ENCODE measurements at regions not wholly inside any gene's neighbourhood (a gene's known extent, or its start where the extent isn't known, plus 50 kb on each side); places are given as distances from the start of the nearest gene placed in this dataset.

DNA sequence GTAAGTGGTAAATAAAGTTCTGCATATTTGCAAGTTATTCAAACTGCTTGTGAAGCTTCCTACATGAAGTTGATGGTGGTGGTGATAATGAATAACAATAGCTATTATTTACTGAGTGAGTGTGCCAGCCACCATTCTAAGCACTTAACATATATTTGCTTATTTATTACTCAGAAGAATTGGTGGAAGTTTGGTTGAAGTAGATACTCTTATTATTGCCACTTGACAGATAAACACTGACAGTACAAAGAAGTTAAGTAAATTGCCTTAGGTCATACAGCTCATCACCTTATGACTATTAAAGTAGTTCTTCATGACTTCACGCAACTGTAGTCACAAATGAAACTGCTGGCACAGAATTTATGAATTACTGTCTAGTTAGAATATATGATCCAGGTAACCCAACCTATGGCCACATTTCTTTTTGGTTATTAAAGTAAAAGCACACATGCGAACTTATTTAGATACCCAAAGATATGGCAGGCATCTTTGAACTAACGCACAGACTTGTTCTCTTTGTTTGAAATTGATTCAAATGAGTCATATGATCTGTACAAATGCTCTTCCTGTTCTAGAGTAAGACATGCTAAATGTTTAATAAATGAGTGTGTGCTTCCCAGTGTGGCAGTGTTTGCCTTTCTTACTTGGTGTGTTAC lies 99.8 kb upstream of the NR2F2 start (continued):
- TF ChIP-seq, protein P1, sequence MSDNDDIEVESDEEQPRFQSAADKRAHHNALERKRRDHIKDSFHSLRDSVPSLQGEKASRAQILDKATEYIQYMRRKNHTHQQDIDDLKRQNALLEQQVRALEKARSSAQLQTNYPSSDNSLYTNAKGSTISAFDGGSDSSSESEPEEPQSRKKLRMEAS (CRISPR knock-in tag; IDR thresholded peaks at IDR 0.05) = no peak
- TF ChIP-seq SMAD4 (CRISPR knock-in tag; IDR thresholded peaks at IDR 0.05) (no peak), EMX1 (CRISPR knock-in tag; IDR thresholded peaks at IDR 0.05) (no peak), FOXP1 (CRISPR knock-in tag; IDR thresholded peaks at IDR 0.05; ENCODE audit: borderline replicate concordance) (no peak)
- TF ChIP-seq, protein P2, sequence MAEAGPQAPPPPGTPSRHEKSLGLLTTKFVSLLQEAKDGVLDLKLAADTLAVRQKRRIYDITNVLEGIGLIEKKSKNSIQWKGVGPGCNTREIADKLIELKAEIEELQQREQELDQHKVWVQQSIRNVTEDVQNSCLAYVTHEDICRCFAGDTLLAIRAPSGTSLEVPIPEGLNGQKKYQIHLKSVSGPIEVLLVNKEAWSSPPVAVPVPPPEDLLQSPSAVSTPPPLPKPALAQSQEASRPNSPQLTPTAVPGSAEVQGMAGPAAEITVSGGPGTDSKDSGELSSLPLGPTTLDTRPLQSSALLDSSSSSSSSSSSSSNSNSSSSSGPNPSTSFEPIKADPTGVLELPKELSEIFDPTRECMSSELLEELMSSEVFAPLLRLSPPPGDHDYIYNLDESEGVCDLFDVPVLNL (CRISPR knock-in tag; IDR thresholded peaks at IDR 0.05; ENCODE audit: borderline replicate concordance, low read depth) = no peak
- TF ChIP-seq, protein P3, sequence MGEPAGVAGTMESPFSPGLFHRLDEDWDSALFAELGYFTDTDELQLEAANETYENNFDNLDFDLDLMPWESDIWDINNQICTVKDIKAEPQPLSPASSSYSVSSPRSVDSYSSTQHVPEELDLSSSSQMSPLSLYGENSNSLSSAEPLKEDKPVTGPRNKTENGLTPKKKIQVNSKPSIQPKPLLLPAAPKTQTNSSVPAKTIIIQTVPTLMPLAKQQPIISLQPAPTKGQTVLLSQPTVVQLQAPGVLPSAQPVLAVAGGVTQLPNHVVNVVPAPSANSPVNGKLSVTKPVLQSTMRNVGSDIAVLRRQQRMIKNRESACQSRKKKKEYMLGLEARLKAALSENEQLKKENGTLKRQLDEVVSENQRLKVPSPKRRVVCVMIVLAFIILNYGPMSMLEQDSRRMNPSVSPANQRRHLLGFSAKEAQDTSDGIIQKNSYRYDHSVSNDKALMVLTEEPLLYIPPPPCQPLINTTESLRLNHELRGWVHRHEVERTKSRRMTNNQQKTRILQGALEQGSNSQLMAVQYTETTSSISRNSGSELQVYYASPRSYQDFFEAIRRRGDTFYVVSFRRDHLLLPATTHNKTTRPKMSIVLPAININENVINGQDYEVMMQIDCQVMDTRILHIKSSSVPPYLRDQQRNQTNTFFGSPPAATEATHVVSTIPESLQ (CRISPR knock-in tag; IDR thresholded peaks at IDR 0.05) = no peak
- TF ChIP-seq, protein P4, sequence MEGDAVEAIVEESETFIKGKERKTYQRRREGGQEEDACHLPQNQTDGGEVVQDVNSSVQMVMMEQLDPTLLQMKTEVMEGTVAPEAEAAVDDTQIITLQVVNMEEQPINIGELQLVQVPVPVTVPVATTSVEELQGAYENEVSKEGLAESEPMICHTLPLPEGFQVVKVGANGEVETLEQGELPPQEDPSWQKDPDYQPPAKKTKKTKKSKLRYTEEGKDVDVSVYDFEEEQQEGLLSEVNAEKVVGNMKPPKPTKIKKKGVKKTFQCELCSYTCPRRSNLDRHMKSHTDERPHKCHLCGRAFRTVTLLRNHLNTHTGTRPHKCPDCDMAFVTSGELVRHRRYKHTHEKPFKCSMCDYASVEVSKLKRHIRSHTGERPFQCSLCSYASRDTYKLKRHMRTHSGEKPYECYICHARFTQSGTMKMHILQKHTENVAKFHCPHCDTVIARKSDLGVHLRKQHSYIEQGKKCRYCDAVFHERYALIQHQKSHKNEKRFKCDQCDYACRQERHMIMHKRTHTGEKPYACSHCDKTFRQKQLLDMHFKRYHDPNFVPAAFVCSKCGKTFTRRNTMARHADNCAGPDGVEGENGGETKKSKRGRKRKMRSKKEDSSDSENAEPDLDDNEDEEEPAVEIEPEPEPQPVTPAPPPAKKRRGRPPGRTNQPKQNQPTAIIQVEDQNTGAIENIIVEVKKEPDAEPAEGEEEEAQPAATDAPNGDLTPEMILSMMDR (IDR thresholded peaks at IDR 0.05) = no peak

DNA sequence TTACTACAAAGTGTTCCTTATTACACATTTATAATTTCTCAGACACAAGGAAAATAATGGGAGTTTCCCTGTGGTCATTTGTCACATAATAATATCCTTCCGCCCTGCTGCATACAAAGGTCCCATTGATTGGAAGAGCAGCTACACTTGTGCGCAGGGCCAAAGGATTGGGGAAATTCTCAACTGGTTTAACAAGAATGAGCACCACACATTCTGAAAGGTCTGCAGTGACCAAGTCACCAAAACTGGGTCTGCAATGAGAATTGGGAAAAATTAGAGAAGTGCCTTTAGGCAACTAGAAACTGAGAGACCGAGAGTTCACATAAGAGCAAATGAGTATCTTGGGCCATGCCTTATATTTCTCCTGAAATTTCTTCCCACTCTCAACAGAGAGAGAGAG lies 98.2 kb upstream of the NR2F2 start:
- no peak overlapping the region for H3K27ac Mint-ChIP-seq
- TF ChIP-seq CREB1 (CRISPR knock-in tag; IDR thresholded peaks at IDR 0.05) = no peak
- no peak for TF ChIP-seq ZNF317 (CRISPR knock-in tag; IDR thresholded peaks at IDR 0.05; ENCODE audit: borderline replicate concordance, low read depth)
- TF ChIP-seq, protein P5, sequence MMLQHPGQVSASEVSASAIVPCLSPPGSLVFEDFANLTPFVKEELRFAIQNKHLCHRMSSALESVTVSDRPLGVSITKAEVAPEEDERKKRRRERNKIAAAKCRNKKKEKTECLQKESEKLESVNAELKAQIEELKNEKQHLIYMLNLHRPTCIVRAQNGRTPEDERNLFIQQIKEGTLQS (CRISPR knock-in tag; conservative IDR thresholded peaks at IDR 0.05) = no peak
- TF ChIP-seq, protein P6, sequence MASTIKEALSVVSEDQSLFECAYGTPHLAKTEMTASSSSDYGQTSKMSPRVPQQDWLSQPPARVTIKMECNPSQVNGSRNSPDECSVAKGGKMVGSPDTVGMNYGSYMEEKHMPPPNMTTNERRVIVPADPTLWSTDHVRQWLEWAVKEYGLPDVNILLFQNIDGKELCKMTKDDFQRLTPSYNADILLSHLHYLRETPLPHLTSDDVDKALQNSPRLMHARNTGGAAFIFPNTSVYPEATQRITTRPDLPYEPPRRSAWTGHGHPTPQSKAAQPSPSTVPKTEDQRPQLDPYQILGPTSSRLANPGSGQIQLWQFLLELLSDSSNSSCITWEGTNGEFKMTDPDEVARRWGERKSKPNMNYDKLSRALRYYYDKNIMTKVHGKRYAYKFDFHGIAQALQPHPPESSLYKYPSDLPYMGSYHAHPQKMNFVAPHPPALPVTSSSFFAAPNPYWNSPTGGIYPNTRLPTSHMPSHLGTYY (CRISPR knock-in tag; IDR thresholded peaks at IDR 0.05) = no peak
- TF ChIP-seq, protein P7, sequence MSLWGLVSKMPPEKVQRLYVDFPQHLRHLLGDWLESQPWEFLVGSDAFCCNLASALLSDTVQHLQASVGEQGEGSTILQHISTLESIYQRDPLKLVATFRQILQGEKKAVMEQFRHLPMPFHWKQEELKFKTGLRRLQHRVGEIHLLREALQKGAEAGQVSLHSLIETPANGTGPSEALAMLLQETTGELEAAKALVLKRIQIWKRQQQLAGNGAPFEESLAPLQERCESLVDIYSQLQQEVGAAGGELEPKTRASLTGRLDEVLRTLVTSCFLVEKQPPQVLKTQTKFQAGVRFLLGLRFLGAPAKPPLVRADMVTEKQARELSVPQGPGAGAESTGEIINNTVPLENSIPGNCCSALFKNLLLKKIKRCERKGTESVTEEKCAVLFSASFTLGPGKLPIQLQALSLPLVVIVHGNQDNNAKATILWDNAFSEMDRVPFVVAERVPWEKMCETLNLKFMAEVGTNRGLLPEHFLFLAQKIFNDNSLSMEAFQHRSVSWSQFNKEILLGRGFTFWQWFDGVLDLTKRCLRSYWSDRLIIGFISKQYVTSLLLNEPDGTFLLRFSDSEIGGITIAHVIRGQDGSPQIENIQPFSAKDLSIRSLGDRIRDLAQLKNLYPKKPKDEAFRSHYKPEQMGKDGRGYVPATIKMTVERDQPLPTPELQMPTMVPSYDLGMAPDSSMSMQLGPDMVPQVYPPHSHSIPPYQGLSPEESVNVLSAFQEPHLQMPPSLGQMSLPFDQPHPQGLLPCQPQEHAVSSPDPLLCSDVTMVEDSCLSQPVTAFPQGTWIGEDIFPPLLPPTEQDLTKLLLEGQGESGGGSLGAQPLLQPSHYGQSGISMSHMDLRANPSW (CRISPR knock-in tag; conservative IDR thresholded peaks at IDR 0.05; ENCODE audit: low read depth) = no peak
- TF ChIP-seq, protein P8, sequence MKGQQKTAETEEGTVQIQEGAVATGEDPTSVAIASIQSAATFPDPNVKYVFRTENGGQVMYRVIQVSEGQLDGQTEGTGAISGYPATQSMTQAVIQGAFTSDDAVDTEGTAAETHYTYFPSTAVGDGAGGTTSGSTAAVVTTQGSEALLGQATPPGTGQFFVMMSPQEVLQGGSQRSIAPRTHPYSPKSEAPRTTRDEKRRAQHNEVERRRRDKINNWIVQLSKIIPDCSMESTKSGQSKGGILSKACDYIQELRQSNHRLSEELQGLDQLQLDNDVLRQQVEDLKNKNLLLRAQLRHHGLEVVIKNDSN (CRISPR knock-in tag; IDR thresholded peaks at IDR 0.05) = no peak
- TF ChIP-seq, protein P9, sequence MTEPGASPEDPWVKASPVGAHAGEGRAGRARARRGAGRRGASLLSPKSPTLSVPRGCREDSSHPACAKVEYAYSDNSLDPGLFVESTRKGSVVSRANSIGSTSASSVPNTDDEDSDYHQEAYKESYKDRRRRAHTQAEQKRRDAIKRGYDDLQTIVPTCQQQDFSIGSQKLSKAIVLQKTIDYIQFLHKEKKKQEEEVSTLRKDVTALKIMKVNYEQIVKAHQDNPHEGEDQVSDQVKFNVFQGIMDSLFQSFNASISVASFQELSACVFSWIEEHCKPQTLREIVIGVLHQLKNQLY (CRISPR knock-in tag; IDR thresholded peaks at IDR 0.05) = no peak
- no peak for TF ChIP-seq GABPB1 (CRISPR knock-in tag; IDR thresholded peaks at IDR 0.05)
- TF ChIP-seq, protein P10, sequence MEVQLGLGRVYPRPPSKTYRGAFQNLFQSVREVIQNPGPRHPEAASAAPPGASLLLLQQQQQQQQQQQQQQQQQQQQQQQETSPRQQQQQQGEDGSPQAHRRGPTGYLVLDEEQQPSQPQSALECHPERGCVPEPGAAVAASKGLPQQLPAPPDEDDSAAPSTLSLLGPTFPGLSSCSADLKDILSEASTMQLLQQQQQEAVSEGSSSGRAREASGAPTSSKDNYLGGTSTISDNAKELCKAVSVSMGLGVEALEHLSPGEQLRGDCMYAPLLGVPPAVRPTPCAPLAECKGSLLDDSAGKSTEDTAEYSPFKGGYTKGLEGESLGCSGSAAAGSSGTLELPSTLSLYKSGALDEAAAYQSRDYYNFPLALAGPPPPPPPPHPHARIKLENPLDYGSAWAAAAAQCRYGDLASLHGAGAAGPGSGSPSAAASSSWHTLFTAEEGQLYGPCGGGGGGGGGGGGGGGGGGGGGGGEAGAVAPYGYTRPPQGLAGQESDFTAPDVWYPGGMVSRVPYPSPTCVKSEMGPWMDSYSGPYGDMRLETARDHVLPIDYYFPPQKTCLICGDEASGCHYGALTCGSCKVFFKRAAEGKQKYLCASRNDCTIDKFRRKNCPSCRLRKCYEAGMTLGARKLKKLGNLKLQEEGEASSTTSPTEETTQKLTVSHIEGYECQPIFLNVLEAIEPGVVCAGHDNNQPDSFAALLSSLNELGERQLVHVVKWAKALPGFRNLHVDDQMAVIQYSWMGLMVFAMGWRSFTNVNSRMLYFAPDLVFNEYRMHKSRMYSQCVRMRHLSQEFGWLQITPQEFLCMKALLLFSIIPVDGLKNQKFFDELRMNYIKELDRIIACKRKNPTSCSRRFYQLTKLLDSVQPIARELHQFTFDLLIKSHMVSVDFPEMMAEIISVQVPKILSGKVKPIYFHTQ (CRISPR knock-in tag; IDR thresholded peaks at IDR 0.05) = no peak
- no peak for TF ChIP-seq NR3C1 (CRISPR knock-in tag; conservative IDR thresholded peaks at IDR 0.05; ENCODE audit: low read depth)
- TF ChIP-seq FOXP1 (CRISPR knock-in tag; IDR thresholded peaks at IDR 0.05; ENCODE audit: borderline replicate concordance) = no peak
- no peak for TF ChIP-seq ZNF232 (CRISPR knock-in tag; IDR thresholded peaks at IDR 0.05)
- no peak for TF ChIP-seq RORB (CRISPR knock-in tag; IDR thresholded peaks at IDR 0.05)
- no peak for TF ChIP-seq FOXK1 (CRISPR knock-in tag; IDR thresholded peaks at IDR 0.05)
- TF ChIP-seq ZNF416 (CRISPR knock-in tag; IDR thresholded peaks at IDR 0.05) = no peak
- no peak for TF ChIP-seq KAT7 (CRISPR knock-in tag; IDR thresholded peaks at IDR 0.05; ENCODE audit: borderline replicate concordance)

More for the DNA sequence above, 98.2 kb upstream of the NR2F2 start:
- no peaks in the 10 kb centered on the region for H3K36me3 Mint-ChIP-seq
- POLR2A ChIA-PET = no interaction called here
- no peak for ATAC-seq
- peaks cover 34% of the 10 kb centered on the region for H3K4me1 Mint-ChIP-seq
- CTCF ChIA-PET = no interaction called here
- DNase-seq (ENCODE audit: low spot score) = no peak
- no peaks in the 10 kb centered on the region for H3K9me3 Mint-ChIP-seq
- H3K27me3 Mint-ChIP-seq (ENCODE audit: low read depth) = no peaks in the 10 kb centered on the region
- no peak overlapping the region for H3K4me3 Mint-ChIP-seq
